Keratinocyte (primary cell): ENCODE measurements at regions not wholly inside any gene's neighbourhood (a gene's known extent, or its start where the extent isn't known, plus 50 kb on each side); places are given as distances from the start of the nearest gene placed in this dataset.

ENCODE experiments used
- DNase-seq: peaks from one replicate; pipeline ENCODE4 v3.0.0-alpha.2; 2011; ENCODE audit warnings: low read depth, missing footprints, low spot score
- FAIRE-seq: peaks from 2 replicates; lab custom pipeline; 2011; peaks lifted over from hg19 to GRCh38; lab: Jason Lieb, UNC
- H2AFZ ChIP-seq: 2 replicates; pipeline ENCODE4 v1.6.0; 2012; ENCODE audit warnings: low read length, control low read depth, inconsistent platforms; ENCODE audit not compliant: control insufficient read depth
- H3K27ac ChIP-seq: 2 replicates; pipeline ENCODE4 v1.5.1; 2011; ENCODE audit warnings: low read length; ENCODE audit not compliant: control insufficient read depth, insufficient read depth
- H3K27me3 ChIP-seq: 3 replicates; pipeline ENCODE4 v1.6.0; 2011; ENCODE audit warnings: low read length; ENCODE audit not compliant: control insufficient read depth, insufficient read depth; ENCODE audit errors: extremely low read depth
- H3K36me3 ChIP-seq, 2 experiments: 2 replicates in 1 of 2; 3 replicates in 1 of 2; pipeline ENCODE4 v1.5.1; 2011; ENCODE audit warnings: low read length in 2 of 2, mild to moderate bottlenecking in 1 of 2; ENCODE audit not compliant: control insufficient read depth in 2 of 2, insufficient read depth in 2 of 2; ENCODE audit errors: extremely low read depth in 1 of 2
- H3K4me1 ChIP-seq: 3 replicates; pipeline ENCODE4 v1.5.1; 2011; ENCODE audit warnings: low read length; ENCODE audit not compliant: control insufficient read depth, insufficient read depth; ENCODE audit errors: extremely low read depth
- H3K4me2 ChIP-seq: 3 replicates; pipeline ENCODE4 v1.6.0; 2011; ENCODE audit warnings: low read depth, low read length; ENCODE audit not compliant: control insufficient read depth, insufficient read depth; ENCODE audit errors: extremely low read depth
- H3K4me3 ChIP-seq, 3 experiments: fragments of 200-600 bp in 1 of 3; sonication (generic) in 1 of 3; 2 replicates in 2 of 3; 3 replicates in 1 of 3; pipeline ENCODE4 v1.5.1; 2011 to 2016; ENCODE audit warnings: low read length in 3 of 3, mild to moderate bottlenecking in 3 of 3, control low read depth in 2 of 3, inconsistent platforms in 1 of 3, low read depth in 1 of 3, mixed read lengths in 1 of 3, mixed run types in 1 of 3, moderate library complexity in 1 of 3; ENCODE audit not compliant: control insufficient read depth in 2 of 3, insufficient read depth in 2 of 3; ENCODE audit errors: extremely low read depth in 1 of 3
- H3K79me2 ChIP-seq: 2 replicates; pipeline ENCODE4 v1.6.0; 2012; ENCODE audit warnings: low read length; ENCODE audit not compliant: control insufficient read depth, insufficient read depth
- H3K9ac ChIP-seq: 3 replicates; pipeline ENCODE4 v1.6.0; 2011; ENCODE audit warnings: low read length; ENCODE audit not compliant: control insufficient read depth, insufficient read depth; ENCODE audit errors: extremely low read depth
- H3K9me1 ChIP-seq: 3 replicates; pipeline ENCODE4 v1.6.0; 2011; ENCODE audit warnings: low read length; ENCODE audit not compliant: control insufficient read depth, insufficient read depth; ENCODE audit errors: extremely low read depth
- H3K9me3 ChIP-seq: 2 replicates; pipeline ENCODE4 v1.5.1; 2012; ENCODE audit warnings: low read depth, low read length; ENCODE audit not compliant: control insufficient read depth
- H4K20me1 ChIP-seq: 3 replicates; pipeline ENCODE4 v1.6.0; 2011; ENCODE audit warnings: low read length; ENCODE audit not compliant: control insufficient read depth, insufficient read depth; ENCODE audit errors: extremely low read depth
- EZH2 ChIP-seq: IDR thresholded peaks from one replicate; pipeline ENCODE4 v1.6.1; 2012; ENCODE audit warnings: inconsistent platforms, mild to moderate bottlenecking, low read length, moderate library complexity
- dilution Hi-C: fragments of 300-500 bp; cut with MboI; formaldehyde crosslinking; loops from one replicate; pipeline ENCODE4 v1.7.0; 2020; ENCODE audit warnings: low sequenced_read_pairs; ENCODE audit not compliant: extremely low pct_ligation_motif_present
- TF ChIP-seq, protein P1 (sequence below), 3 experiments: IDR thresholded peaks in 1 of 3; conservative IDR thresholded peaks in 1 of 3; optimal IDR thresholded peaks in 1 of 3; 2 replicates in 2 of 3; 3 replicates in 1 of 3; pipeline versions ENCODE3 to v1.5.1; 2011; ENCODE audit warnings: low read length in 3 of 3, mild to moderate bottlenecking in 3 of 3, moderate library complexity in 2 of 3, control low read depth in 1 of 3, inconsistent platforms in 1 of 3; ENCODE audit not compliant: insufficient read depth in 2 of 3; ENCODE audit errors: extremely low read depth in 1 of 3

DNA sequence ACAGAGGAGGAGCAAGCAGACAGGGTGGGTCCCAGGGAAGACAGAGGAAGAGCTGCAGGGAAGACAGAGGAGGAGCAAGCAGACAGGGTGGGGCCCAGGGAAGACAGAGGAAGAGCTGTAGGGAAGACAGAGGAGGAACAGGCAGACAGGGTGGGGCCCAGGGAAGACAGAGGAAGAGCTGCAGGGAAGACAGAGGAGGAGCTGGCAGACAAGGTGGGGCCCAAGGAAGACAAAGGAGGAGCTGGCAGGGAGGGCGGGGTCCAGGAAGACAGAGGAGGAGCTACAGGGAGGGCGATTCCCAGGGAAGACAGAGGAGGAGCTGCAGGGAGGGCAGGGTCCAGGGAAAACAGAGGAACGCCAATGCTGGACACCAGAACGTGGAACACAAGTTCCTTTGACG lies 66.5 kb downstream of the PLXNA1 start:
- dilution Hi-C loops = no loop called here

DNA sequence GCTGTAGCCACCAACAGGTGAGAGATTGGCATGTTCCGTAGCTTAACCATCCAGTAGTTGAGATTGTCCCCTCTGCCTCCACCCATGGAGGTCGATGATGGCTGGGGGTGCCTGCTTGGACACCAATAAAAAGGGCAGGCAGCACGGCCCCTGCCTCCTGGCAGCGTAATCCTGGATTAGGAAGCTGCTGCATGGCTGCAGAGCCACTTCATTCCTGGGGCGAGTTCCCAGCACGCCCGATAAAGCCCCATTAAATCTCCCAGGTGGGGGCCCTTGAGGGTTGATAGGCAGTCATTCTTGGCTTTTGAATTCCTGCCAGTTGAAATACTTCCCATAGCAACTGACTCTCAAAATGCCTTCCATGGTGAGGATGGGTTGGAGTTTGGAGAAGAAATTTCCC lies 67.8 kb downstream of the PLXNA1 start:
- Histone ChIP-seq H3K4me3 (no peak overlapping the region), H3K4me2 (no peak overlapping the region), H2AFZ (no peak overlapping the region), H3K9me3 (no peaks in the 10 kb centered on the region), H3K79me2 (no peaks in the 10 kb centered on the region), H3K27ac (no peak overlapping the region), H3K9me1 (no peaks in the 10 kb centered on the region), H3K4me1 (no peaks in the 10 kb centered on the region), H3K9ac (no peak overlapping the region), H3K27me3 (no peaks in the 10 kb centered on the region), H3K36me3 (no peaks in the 10 kb centered on the region), H4K20me1 (no peaks in the 10 kb centered on the region)
- FAIRE-seq (no peak), DNase-seq (no peak)
- TF ChIP-seq, protein P1, sequence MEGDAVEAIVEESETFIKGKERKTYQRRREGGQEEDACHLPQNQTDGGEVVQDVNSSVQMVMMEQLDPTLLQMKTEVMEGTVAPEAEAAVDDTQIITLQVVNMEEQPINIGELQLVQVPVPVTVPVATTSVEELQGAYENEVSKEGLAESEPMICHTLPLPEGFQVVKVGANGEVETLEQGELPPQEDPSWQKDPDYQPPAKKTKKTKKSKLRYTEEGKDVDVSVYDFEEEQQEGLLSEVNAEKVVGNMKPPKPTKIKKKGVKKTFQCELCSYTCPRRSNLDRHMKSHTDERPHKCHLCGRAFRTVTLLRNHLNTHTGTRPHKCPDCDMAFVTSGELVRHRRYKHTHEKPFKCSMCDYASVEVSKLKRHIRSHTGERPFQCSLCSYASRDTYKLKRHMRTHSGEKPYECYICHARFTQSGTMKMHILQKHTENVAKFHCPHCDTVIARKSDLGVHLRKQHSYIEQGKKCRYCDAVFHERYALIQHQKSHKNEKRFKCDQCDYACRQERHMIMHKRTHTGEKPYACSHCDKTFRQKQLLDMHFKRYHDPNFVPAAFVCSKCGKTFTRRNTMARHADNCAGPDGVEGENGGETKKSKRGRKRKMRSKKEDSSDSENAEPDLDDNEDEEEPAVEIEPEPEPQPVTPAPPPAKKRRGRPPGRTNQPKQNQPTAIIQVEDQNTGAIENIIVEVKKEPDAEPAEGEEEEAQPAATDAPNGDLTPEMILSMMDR (optimal IDR thresholded peaks at IDR 0.05 in 1 of 3, IDR thresholded peaks at IDR 0.05 in 1 of 3, conservative IDR thresholded peaks at IDR 0.05 in 1 of 3; ENCODE audit: extremely low read depth in 1 of 3, insufficient read depth in 2 of 3, low read length in 3 of 3) = no peak
- TF ChIP-seq EZH2 = no peak
- dilution Hi-C loops = no loop called here

More for the DNA sequence above, 66.5 kb downstream of the PLXNA1 start:
- FAIRE-seq (no peak), DNase-seq (peak; percentile 62)
- no peak overlapping the region for H3K4me2 ChIP-seq
- H3K79me2 ChIP-seq = no peaks in the 10 kb centered on the region
- H2AFZ ChIP-seq = no peak overlapping the region
- H3K36me3 ChIP-seq = no peaks in the 10 kb centered on the region
- no peaks in the 10 kb centered on the region for H3K9me1 ChIP-seq
- H3K9ac ChIP-seq = no peak overlapping the region
- H3K9me3 ChIP-seq = no peaks in the 10 kb centered on the region
- H3K4me1 ChIP-seq = peaks cover 1% of the 10 kb centered on the region
- no peaks in the 10 kb centered on the region for H4K20me1 ChIP-seq
- TF ChIP-seq, protein P1 (optimal IDR thresholded peaks at IDR 0.05 in 1 of 3, IDR thresholded peaks at IDR 0.05 in 1 of 3, conservative IDR thresholded peaks at IDR 0.05 in 1 of 3; ENCODE audit: extremely low read depth in 1 of 3, insufficient read depth in 2 of 3, low read length in 3 of 3) = no peak
- TF ChIP-seq EZH2 = no peak
- no peaks in the 10 kb centered on the region for H3K27me3 ChIP-seq
- no peak overlapping the region for H3K4me3 ChIP-seq
- H3K27ac ChIP-seq = no peak overlapping the region
